GM10266 (cell line): ENCODE measurements at regions not wholly inside any gene's neighbourhood (a gene's known extent, or its start where the extent isn't known, plus 50 kb on each side); places are given as distances from the start of the nearest gene placed in this dataset.

Experiments used
- DNase-seq: peaks from one replicate; pipeline ENCODE4 v3.0.0; 2012; ENCODE audit errors: extremely low spot score
- CTCF ChIP-seq: IDR thresholded peaks from 2 replicates; pipeline ENCODE4 v1.5.1; 2012; ENCODE audit warnings: mild to moderate bottlenecking, low read depth; ENCODE audit not compliant: control insufficient read depth, insufficient read depth; ENCODE audit errors: missing control alignments

GRCh38 chr5:68011801-68012200, 203.8 kb upstream of the PIK3R1 start:
- no peak for TF ChIP-seq CTCF
- DNase-seq: no peak

- DNase-seq: no peak
- no peak for TF ChIP-seq CTCF
Observed at GRCh38 chr5:68011259-68011760, 204.2 kb upstream of the PIK3R1 start.

- DNase-seq: no peak
- TF ChIP-seq CTCF: no peak
Observed at GRCh38 chr5:68010740-68011139, 204.8 kb upstream of the PIK3R1 start.

GRCh38 chr5:68007451-68007850, 208.1 kb upstream of the PIK3R1 start:
- no peak for TF ChIP-seq CTCF
- no peak for DNase-seq

GRCh38 chr5:68002836-68003235, 212.7 kb upstream of the PIK3R1 start:
- no peak for DNase-seq
- TF ChIP-seq CTCF: no peak

GRCh38 chr5:68000805-68001204, 214.8 kb upstream of the PIK3R1 start:
- no peak for DNase-seq
- TF ChIP-seq CTCF: no peak

GRCh38 chr5:67999391-67999790, 216.2 kb upstream of the PIK3R1 start:
- TF ChIP-seq CTCF: no peak
- DNase-seq: no peak
